ENCODE measurements at regions not wholly inside any gene's neighbourhood (a gene's known extent, or its start where the extent isn't known, plus 50 kb on each side); places are given as distances from the start of the nearest gene placed in this dataset.

DNA sequence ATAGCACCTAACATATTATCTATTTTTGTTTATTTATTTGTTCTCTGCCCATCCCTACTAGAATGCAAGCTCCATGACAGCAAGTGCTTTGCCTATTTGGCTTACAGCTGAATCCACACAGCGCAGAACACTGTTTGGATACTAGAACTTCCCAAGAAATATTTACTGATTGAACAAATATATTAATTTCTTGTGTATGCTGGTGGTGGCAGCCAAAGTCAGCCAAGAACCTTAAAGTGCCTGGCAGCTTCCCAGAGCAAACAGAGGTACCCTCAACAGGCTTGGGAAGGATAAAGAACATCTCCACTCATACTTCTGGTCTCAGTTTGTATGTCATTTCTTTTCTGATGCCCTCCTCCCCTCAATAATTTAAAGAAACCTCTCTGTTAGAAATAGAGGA, 111.8 kb upstream of the SLC25A36 start:
- no peak for DNase-seq (ENCODE audit: extremely low read depth, low read depth)
- no peak overlapping the region for H3K4me3 ChIP-seq (replicated peaks; ENCODE audit: low read depth, low read length)
- TF ChIP-seq, protein P1, sequence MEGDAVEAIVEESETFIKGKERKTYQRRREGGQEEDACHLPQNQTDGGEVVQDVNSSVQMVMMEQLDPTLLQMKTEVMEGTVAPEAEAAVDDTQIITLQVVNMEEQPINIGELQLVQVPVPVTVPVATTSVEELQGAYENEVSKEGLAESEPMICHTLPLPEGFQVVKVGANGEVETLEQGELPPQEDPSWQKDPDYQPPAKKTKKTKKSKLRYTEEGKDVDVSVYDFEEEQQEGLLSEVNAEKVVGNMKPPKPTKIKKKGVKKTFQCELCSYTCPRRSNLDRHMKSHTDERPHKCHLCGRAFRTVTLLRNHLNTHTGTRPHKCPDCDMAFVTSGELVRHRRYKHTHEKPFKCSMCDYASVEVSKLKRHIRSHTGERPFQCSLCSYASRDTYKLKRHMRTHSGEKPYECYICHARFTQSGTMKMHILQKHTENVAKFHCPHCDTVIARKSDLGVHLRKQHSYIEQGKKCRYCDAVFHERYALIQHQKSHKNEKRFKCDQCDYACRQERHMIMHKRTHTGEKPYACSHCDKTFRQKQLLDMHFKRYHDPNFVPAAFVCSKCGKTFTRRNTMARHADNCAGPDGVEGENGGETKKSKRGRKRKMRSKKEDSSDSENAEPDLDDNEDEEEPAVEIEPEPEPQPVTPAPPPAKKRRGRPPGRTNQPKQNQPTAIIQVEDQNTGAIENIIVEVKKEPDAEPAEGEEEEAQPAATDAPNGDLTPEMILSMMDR (IDR thresholded peaks at IDR 0.05; ENCODE audit: low read depth, low read length, missing control alignments) = no peak

DNA sequence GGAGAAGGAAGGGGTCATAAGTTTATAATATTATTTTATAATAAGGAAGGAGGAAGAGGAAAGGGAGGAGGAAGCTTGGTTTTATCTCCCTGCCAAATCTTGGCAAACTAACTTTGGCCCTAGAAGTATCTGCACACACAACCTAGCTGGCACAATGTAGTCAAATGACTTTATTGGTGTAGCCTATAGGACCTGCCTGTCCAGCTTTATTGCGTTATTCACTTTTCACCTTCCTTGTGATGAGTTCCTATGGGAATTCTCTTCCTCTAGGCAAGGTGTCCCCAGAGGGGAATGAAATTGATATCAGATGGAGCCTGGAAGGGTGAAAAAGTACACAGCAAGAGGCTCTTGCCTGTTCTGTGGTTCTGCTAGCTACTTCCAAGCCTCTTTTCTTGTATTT, 111.2 kb upstream of the SLC25A36 start:
- TF ChIP-seq, protein P1 (IDR thresholded peaks at IDR 0.05; ENCODE audit: low read depth, low read length, missing control alignments) = no peak
- H3K4me3 ChIP-seq (replicated peaks; ENCODE audit: low read depth, low read length) = no peak overlapping the region
- DNase-seq (ENCODE audit: extremely low read depth, low read depth) = no peak

DNA sequence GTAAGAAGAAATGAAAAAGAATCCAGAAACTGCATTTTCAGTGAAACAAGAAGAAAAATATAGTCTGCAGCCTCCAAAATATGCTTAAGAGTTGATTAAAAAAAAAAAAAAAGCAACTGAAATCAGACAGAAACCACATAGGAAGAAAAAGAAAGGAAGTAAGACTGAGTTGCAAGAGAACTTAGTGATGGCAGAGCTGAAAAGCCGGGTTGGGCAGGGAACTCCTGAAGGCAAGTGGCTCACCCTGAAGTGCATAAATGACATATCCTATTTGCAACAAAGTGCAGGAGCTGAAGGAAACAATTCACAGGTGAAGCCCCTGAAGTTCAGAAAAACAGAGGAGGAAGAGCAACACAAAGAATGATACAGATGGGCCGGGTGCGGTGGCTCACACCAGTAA, 108.8 kb upstream of the SLC25A36 start:
- DNase-seq (ENCODE audit: extremely low read depth, low read depth) = no peak
- H3K4me3 ChIP-seq (replicated peaks; ENCODE audit: low read depth, low read length) = no peak overlapping the region
- TF ChIP-seq, protein P1 (IDR thresholded peaks at IDR 0.05; ENCODE audit: low read depth, low read length, missing control alignments) = no peak

DNA sequence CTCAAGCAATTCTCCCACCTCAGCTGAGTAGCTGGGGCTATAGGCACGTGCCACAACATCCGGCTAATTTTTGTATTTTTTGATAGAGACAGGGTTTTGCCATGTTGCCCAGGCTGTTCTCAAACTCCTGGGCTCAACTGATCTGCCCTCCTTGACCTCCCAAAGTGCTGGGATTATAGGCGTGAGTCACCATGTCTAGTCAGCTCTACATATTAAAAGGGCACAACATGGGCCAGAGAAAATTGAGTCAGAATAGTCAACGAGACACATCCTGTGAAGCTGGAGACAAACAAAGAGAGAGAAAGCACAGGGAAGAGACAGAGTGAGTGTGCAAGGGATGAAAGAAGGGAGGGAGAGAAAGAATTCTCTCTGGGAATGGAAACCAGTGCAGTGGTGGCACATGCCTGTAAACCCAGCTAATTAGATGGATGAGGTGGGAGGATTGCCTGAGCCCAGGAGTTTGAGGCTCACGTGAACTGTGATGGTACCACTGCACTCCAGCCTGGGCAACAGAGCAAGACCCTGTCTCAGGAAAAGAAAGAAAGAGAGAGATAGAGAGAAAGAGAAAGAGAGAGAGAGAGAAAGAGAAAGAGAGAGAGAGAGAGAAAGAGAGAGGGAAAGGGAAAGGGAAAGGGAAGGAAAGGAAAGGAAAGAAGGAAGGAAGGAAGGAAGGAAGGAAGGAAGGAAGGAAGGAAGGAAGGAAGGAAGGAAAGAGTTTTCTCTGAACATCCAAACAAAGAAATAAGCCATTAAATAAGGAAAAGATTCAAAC, 107.2 kb upstream of the SLC25A36 start:
- TF ChIP-seq, protein P1 (IDR thresholded peaks at IDR 0.05; ENCODE audit: low read depth, low read length, missing control alignments) = no peak
- no peak overlapping the region for H3K4me3 ChIP-seq (replicated peaks; ENCODE audit: low read depth, low read length)
- DNase-seq (ENCODE audit: extremely low read depth, low read depth) = peak; percentile 16

DNA sequence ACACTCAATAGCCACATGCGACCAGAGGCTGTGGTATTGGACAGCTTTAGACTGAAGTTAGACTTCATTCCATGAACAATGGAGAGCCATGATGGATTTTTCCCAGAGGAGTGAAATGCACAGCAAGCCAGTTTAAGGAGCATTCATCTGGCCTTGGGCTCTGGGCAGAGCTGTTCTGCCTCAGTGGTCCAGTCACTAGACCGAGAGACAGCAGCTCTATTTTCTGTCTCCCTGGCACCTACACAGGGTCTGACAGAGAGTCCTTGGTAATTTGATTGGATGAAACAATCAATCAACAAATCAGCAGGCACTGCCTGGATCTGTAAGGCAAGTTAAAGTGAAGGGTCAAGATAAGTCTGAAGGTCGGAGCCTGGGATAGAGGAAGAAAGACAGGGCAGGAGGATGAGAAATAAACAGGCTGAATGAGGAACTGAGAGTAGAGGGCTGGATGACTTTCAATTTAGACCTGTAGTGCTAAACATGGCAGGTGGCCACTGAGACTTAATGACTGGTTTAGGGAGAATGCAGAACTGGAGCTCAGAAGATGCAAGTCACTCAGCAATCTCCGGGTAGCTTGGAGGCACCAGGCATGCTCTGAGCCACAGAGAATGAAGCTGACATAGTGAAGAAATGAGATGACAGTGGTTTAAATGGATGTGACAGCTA, 98.5 kb upstream of the SLC25A36 start:
- DNase-seq (ENCODE audit: extremely low read depth, low read depth) = no peak
- H3K4me3 ChIP-seq (replicated peaks; ENCODE audit: low read depth, low read length) = no peak overlapping the region
- TF ChIP-seq, protein P1 (IDR thresholded peaks at IDR 0.05; ENCODE audit: low read depth, low read length, missing control alignments) = no peak

DNA sequence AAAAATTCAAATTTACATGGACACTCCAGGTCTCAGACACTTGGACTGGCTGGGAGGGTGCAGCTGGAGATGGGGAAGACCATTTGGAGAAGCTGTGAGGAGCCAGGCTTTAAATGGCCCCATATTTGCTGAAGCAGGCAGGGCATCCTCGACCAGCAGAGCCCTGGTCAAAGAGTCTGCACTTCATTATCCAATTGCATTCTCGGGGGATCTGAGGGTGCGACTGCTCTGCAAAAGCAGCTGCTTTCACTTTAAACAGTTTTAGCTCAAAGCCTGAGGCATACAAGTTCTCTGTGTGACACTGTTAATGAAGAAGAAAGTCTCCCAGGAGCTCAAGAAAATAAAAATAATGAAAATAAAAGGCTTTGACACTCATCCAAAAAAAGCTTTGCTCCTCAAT, 98.0 kb upstream of the SLC25A36 start:
- no peak for DNase-seq (ENCODE audit: extremely low read depth, low read depth)
- TF ChIP-seq, protein P1 (IDR thresholded peaks at IDR 0.05; ENCODE audit: low read depth, low read length, missing control alignments) = no peak
- no peak overlapping the region for H3K4me3 ChIP-seq (replicated peaks; ENCODE audit: low read depth, low read length)
